SK-N-MC (cell line): ENCODE measurements at regions not wholly inside any gene's neighbourhood (a gene's known extent, or its start where the extent isn't known, plus 50 kb on each side); places are given as distances from the start of the nearest gene placed in this dataset.
"Not testable (repeated sequence)": the region's sequence is repeated elsewhere in the genome, so short reads cannot be mapped to it uniquely, and the experiment has no call there.

ENCODE experiments used
- EZH2 ChIP-seq: fragments of 200-600 bp; sonication (generic); IDR thresholded peaks from one replicate; pipeline ENCODE4 v1.6.1; 2017; ENCODE audit warnings: antibody characterized with exemption
- FOXP2 ChIP-seq: optimal IDR thresholded peaks from 2 replicates; pipeline ENCODE3; 2011; ENCODE audit warnings: mild to moderate bottlenecking, moderate library complexity; ENCODE audit not compliant: insufficient read depth; ENCODE audit errors: extremely low read length, control extremely low read depth
- POLR2AphosphoS5 ChIP-seq: IDR thresholded peaks from 2 replicates; pipeline ENCODE4 v1.6.1; 2012; ENCODE audit warnings: mild to moderate bottlenecking, low read depth, low read length, borderline replicate concordance

DNA sequence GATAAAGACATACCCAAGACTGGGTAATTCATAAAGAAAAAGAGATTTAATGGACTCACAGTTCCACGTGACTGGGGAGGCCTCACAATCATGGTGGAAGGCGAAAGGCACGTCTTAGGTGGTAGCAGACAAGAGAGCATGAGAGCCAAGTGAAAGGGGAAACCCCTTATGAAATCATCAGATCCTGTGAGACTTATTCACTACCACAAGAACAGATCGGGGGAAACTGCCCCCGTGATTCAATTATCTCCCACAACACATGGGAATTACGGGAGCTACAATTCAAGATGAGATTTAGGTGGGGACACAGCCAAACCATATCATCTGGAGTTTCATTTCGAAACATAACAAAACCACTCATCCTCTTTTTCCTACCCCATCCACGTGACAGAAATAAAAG, 193.2 kb downstream of the OR2B2 start:
- TF ChIP-seq POLR2AphosphoS5, EZH2, FOXP2: not testable (repeated sequence)
